PC-9 (cell line): ENCODE measurements at regions not wholly inside any gene's neighbourhood (a gene's known extent, or its start where the extent isn't known, plus 50 kb on each side); places are given as distances from the start of the nearest gene placed in this dataset.

Experiments
- CTCF ChIP-seq: fragments of 200-600 bp; sonication (generic); conservative IDR thresholded peaks from 2 replicates; pipeline ENCODE4 v1.6.1; 2017; ENCODE audit warnings: mixed run types, antibody characterized with exemption, mild to moderate bottlenecking, moderate library complexity
- EZH2 ChIP-seq: fragments of 200-600 bp; sonication (generic); IDR thresholded peaks from 2 replicates; pipeline ENCODE4 v1.8.0; 2017; ENCODE audit warnings: antibody characterized with exemption, low read depth

- TF ChIP-seq CTCF (no peak), EZH2 (no peak)
These were observed 88.8 kb downstream of the CDC7 start for GRCh38 chr1:91589437-91589836.
